K562 (cell line): ENCODE measurements at regions not wholly inside any gene's neighbourhood (a gene's known extent, or its start where the extent isn't known, plus 50 kb on each side); places are given as distances from the start of the nearest gene placed in this dataset.

Experiments used
- ARID3B ChIP-seq: fragments of 250-450 bp; sonication (Bioruptor Pico); IDR thresholded peaks from 2 replicates; pipeline ENCODE4 v1.4.0; 2020; ENCODE audit warnings: borderline replicate concordance
- ASH1L ChIP-seq: fragments of 450-650 bp; IDR thresholded peaks from 2 replicates; pipeline ENCODE4 v1.6.1; 2018; ENCODE audit warnings: borderline replicate concordance, mild to moderate bottlenecking, low read depth; ENCODE audit not compliant: partially characterized antibody
- ATF6 ChIP-seq: sonication (generic); formaldehyde crosslinking; IDR thresholded peaks from 2 replicates; pipeline ENCODE4 v1.4.0; 2020; ENCODE audit warnings: mild to moderate bottlenecking, missing genetic modification reagents
- CREB1 ChIP-seq, 2 experiments: sonication (generic) in 1 of 2; formaldehyde crosslinking in 1 of 2; IDR thresholded peaks; 2 replicates each; pipeline versions ENCODE4 v1.6.1 to v1.8.0; 2012 to 2022; ENCODE audit warnings: inconsistent platforms in 1 of 2, mild to moderate bottlenecking in 1 of 2, missing genetic modification reagents in 1 of 2, moderate library complexity in 1 of 2
- CREB3 ChIP-seq: fragments of 450-650 bp; conservative IDR thresholded peaks from 2 replicates; pipeline ENCODE4 v1.6.1; 2016; ENCODE audit warnings: missing genetic modification characterization, low read depth, mild to moderate bottlenecking, missing compliant biosample characterization, moderate library complexity
- DDX20 ChIP-seq: fragments of 450-650 bp; IDR thresholded peaks from 2 replicates; pipeline ENCODE4 v1.6.1; 2016; ENCODE audit warnings: missing genetic modification characterization, low read depth, mild to moderate bottlenecking, missing compliant biosample characterization, moderate library complexity
- EWSR1 ChIP-seq: fragments of 450-650 bp; IDR thresholded peaks from 2 replicates; pipeline ENCODE4 v1.6.1; 2018; ENCODE audit warnings: borderline replicate concordance, mild to moderate bottlenecking, low read depth, moderate library complexity; ENCODE audit not compliant: partially characterized antibody
- LARP7 ChIP-seq: fragments of 450-650 bp; IDR thresholded peaks from 2 replicates; pipeline ENCODE4 v1.6.1; 2016
- MCM3 ChIP-seq: fragments of 450-650 bp; IDR thresholded peaks from 2 replicates; pipeline ENCODE4 v1.6.1; 2016
- NR1H2 ChIP-seq: sonication (generic); formaldehyde crosslinking; IDR thresholded peaks from 2 replicates; pipeline ENCODE4 v1.4.0; 2020; ENCODE audit warnings: mild to moderate bottlenecking, missing genetic modification reagents
- PKNOX1 ChIP-seq: fragments of 450-650 bp; IDR thresholded peaks from 2 replicates; pipeline ENCODE4 v1.6.1; 2016
- POLR2B ChIP-seq: fragments of 450-650 bp; IDR thresholded peaks from 2 replicates; pipeline ENCODE4 v1.6.1; 2018; ENCODE audit warnings: low read depth; ENCODE audit not compliant: partially characterized antibody
- SAFB2 ChIP-seq: fragments of 200-400 bp; formaldehyde crosslinking; IDR thresholded peaks from 2 replicates; pipeline ENCODE4 v1.6.1; 2018; ENCODE audit warnings: borderline replicate concordance, low read length, low read depth, moderate library complexity; ENCODE audit not compliant: severe bottlenecking
- SMARCA5 ChIP-seq: fragments of 450-650 bp; IDR thresholded peaks from 2 replicates; pipeline ENCODE4 v1.6.1; 2016
- ZBTB5 ChIP-seq: fragments of 450-650 bp; IDR thresholded peaks from 2 replicates; pipeline ENCODE4 v1.6.1; 2017; ENCODE audit warnings: antibody characterized with exemption
- ZFP36 ChIP-seq: fragments of 150-350 bp; IDR thresholded peaks from 2 replicates; pipeline ENCODE4 v1.6.1; 2018; ENCODE audit warnings: low read length, low read depth; ENCODE audit not compliant: partially characterized antibody
- ZNF75A ChIP-seq: fragments of 450-650 bp; formaldehyde crosslinking; IDR thresholded peaks from 2 replicates; pipeline ENCODE4 v1.4.0; 2020; ENCODE audit warnings: mild to moderate bottlenecking

GRCh38 chr7:106776618-106777347, 88.3 kb upstream of the PIK3CG start (continued):
- TF ChIP-seq PKNOX1 (no peak), ZNF75A (no peak), EWSR1 (no peak), ZBTB5 (0 out of 2 replicates have a peak, but pooled peaks have one; percentile 37), SMARCA5 (0 out of 2 replicates have a peak, but pooled peaks have one; percentile 48), MCM3 (no peak), DDX20 (tag) (no peak), CREB1 (IDR thresholded peaks at IDR 0.05) (no peak), CREB1 (CRISPR knock-in tag; IDR thresholded peaks at IDR 0.05) (peak; percentile 13; the same call in 1 of the 2 replicates), ARID3B (no peak), ZFP36 (peak; percentile 57), SAFB2 (no peak), ATF6 (CRISPR knock-in tag) (no peak), NR1H2 (no peak), LARP7 (no peak; the same call in 1 of the 2 replicates), CREB3 (no peak), POLR2B (peak; percentile 15), ASH1L (peak; percentile 18)
